PC-3 (cell line): ENCODE measurements at regions not wholly inside any gene's neighbourhood (a gene's known extent, or its start where the extent isn't known, plus 50 kb on each side); places are given as distances from the start of the nearest gene placed in this dataset.

Experiments
- EZH2 ChIP-seq: fragments of 300-600 bp; sonication (generic); IDR thresholded peaks from one replicate; pipeline ENCODE4 v1.6.1; 2017; ENCODE audit warnings: antibody characterized with exemption, mild to moderate bottlenecking, low read length; ENCODE audit not compliant: unreplicated experiment
- TF ChIP-seq, protein P1 (sequence below): fragments of 300-600 bp; sonication (generic); conservative IDR thresholded peaks from 2 replicates; pipeline ENCODE4 v1.5.1; 2017; ENCODE audit warnings: antibody characterized with exemption, low read depth, mild to moderate bottlenecking, low read length

DNA sequence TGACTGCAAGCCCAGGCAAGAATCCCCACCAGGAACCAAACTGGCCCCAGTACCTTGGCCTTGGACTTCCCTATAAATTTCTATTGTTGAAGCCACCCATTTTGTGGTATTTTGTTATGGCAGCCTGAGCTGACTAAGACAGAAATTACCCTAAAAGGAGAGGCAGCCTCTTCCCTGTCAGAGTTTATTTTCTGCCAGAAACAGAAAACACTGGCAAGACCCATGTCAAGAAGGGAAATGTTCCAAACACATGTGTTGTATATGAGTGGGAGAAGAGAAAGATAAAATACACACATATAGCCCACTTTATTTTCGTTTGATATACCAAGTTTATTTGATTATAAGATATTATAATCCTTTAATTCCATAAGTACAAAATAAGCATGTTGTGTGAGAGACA is 225.1 kb upstream of the FSHR start:
- TF ChIP-seq, protein P1, sequence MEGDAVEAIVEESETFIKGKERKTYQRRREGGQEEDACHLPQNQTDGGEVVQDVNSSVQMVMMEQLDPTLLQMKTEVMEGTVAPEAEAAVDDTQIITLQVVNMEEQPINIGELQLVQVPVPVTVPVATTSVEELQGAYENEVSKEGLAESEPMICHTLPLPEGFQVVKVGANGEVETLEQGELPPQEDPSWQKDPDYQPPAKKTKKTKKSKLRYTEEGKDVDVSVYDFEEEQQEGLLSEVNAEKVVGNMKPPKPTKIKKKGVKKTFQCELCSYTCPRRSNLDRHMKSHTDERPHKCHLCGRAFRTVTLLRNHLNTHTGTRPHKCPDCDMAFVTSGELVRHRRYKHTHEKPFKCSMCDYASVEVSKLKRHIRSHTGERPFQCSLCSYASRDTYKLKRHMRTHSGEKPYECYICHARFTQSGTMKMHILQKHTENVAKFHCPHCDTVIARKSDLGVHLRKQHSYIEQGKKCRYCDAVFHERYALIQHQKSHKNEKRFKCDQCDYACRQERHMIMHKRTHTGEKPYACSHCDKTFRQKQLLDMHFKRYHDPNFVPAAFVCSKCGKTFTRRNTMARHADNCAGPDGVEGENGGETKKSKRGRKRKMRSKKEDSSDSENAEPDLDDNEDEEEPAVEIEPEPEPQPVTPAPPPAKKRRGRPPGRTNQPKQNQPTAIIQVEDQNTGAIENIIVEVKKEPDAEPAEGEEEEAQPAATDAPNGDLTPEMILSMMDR = no peak
- TF ChIP-seq EZH2 = no peak
